TTC549 (cell line): ENCODE measurements at regions not wholly inside any gene's neighbourhood (a gene's known extent, or its start where the extent isn't known, plus 50 kb on each side); places are given as distances from the start of the nearest gene placed in this dataset.

ENCODE experiments used
- FAIRE-seq: peaks from 2 replicates; lab custom pipeline; 2012; peaks lifted over from hg19 to GRCh38; lab: Jason Lieb, UNC

DNA sequence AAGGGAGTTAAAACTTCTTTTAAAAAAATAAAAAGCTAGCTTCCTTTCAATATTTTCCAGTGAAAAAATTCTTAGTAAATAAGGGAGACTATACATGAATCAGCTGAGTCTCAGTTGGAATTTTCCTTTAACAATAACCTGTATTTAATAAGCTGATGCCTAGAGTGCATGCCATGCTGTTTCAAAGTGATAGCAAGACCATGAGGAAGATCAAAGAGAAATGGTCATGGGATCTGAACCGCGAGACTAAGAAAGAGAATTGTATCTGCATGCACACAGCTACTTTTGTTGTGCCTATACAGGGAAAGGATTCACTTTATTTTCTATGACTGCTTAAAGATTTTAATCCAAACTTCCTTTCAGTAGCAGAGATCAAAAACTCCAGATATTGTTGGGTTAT lies 2217.0 kb downstream of the MAT2B start:
- FAIRE-seq, result no peak

DNA sequence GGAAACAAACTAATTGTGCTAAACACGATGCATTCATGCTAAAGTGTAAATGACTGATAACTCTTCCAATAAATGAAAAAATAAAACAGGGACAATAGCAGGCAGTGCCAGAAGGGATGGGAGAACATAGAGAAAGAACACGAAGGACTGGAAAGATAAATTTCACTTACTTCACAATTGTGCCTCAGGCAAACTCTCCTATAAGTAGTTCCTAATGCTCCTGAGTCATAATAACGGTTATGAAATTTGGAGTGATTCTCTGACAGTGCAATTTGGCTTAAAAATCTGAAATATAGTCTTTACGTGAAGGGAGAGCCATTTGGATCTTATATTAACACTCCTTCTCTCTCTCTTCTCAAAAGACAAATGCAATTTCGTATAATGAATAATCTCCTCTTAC lies 2218.5 kb downstream of the MAT2B start:
- FAIRE-seq, result no peak

GRCh38 chr5:165728425-165728824 lies 2223.0 kb downstream of the MAT2B start:
- no peak for FAIRE-seq

DNA sequence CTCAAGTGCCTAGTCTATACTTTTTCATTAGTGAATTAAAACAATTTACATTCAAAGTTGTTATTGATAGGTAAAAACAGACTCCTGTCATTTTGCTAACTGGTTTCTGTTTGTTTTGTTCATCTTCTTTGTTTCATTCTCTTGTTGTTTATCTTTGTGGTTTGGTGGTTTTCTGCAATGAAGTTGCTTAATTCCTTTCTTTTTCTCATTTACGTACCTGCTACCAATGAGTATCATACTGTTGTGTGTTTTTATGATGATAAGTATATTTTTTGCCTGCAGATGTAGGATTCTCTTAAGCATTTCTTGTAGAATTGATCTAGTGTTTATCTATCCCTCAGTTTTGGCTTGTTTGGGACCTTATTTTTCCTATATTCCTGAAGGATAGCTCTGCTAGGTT lies 2230.0 kb downstream of the MAT2B start:
- FAIRE-seq, result no peak

DNA sequence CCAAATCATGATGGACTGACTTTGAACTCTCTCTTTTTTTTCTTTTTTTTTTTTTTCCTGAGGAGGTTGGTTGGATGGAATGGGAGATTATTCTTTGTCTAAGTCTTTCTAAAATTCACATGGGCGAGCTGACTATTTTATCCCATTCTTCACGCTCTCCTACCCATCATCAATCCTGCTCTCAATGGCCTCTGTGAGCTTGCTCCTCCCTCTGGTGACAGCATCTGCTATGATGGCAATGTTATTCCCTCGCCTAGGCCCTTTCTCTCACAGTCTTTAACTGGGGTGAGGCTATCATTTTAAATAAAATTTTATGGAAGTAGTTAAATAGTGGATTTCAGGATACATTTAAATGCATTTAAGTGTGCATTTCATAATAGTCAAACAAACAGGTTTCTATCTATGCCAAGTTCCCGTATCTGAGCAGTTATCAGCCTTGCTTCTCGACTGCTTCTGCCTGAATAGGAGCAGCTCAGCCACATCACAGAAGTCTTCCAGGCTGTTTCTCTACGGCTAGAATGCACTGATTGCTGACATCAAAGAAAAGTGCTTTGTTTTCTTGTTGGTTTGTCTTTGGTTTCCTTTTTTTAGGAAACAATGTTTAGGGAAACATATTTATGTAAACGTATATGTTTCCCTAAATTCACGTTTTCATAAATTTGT lies 2233.8 kb downstream of the MAT2B start:
- no peak for FAIRE-seq

DNA sequence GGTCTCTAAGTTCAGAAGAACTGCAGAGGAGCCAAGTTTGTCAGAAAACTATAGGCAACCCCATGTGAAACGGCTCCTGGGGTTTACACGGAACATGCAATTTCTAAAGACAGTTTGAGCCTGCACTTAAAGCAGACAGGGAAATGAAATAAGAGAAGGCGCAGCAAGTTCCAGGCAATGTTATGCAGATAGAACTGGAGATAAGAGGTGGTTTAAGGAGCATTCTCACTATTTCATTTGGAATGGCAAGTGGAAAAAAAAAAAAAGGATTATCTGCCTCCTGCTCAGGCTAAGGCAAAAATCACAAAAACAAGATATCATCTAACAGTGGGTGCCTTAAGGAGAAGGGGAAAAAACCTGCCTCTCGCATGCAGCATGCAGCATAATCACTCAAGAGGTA lies 2252.4 kb downstream of the MAT2B start:
- no peak for FAIRE-seq

GRCh38 chr5:165775111-165775510 lies 2269.7 kb downstream of the MAT2B start:
- FAIRE-seq, result no peak

DNA sequence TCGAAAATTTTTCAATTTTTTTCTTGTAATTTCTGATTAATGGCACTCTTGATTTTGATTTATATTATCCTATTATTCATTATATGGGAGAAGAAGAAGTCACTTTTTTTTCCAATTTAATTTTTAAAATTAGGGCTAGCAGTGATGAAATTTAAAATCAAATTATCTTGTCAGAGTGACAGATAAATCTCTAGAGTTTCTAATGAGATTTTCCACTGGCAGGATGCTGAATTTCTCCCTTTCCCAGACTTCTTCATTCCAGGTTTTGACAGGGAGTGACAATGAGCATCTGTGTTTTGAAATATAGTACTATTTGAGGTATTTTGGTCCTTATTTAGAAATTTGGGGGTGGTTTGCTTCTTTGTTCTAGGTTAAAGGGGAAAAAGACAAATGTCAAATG lies 2274.1 kb downstream of the MAT2B start:
- no peak for FAIRE-seq

GRCh38 chr5:165780901-165781300 lies 2275.5 kb downstream of the MAT2B start:
- FAIRE-seq, result no peak

- no peak for FAIRE-seq
Observed at GRCh38 chr5:165781738-165782137, 2276.3 kb downstream of the MAT2B start.

GRCh38 chr5:165783024-165783423 lies 2277.6 kb downstream of the MAT2B start:
- FAIRE-seq, result no peak

DNA sequence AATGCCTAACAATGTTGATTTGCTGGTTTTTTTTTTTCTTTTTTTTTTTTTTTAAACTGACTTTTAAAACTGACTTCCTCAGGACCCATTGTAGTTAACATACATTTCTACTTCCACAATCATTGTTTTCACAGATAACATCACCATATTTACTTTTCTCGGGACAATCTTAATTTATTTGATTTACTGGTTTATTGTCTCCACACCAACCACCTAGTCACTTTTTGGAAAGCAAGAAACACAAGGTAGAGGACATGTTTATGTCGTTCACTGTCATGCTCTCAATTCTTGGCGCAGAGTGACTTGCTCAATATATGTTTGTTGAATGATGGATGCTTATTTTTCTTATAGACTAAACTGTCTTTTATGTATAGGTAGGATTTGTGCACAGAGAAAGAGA lies 2280.7 kb downstream of the MAT2B start:
- no peak for FAIRE-seq

GRCh38 chr5:165795073-165795472 lies 2289.7 kb downstream of the MAT2B start:
- FAIRE-seq, result no peak

- no peak for FAIRE-seq
Observed at GRCh38 chr5:165805756-165806155, 2300.3 kb downstream of the MAT2B start.

- no peak for FAIRE-seq
Observed at GRCh38 chr5:165808335-165808734, 2302.9 kb downstream of the MAT2B start.

DNA sequence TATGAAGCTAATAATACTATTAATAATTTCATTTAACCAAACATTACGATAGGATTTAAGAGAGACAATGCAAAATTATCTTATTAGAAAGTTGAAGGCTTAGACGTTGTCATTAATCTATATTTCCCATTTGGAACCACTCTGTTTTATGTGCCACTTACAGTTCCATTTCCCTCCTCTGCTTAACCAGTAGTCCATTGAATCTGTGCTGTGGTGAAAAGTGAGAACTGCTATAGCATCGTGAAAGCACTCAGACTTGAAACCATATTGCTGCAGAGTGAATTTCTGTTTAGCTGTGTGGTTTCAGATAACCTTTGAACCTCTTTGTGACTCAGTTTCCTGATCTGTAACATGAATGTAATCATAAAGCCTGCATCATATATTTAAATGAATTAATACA lies 2304.5 kb downstream of the MAT2B start:
- FAIRE-seq, result no peak

- FAIRE-seq, result no peak
Observed at GRCh38 chr5:165829504-165829903, 2324.1 kb downstream of the MAT2B start.

DNA sequence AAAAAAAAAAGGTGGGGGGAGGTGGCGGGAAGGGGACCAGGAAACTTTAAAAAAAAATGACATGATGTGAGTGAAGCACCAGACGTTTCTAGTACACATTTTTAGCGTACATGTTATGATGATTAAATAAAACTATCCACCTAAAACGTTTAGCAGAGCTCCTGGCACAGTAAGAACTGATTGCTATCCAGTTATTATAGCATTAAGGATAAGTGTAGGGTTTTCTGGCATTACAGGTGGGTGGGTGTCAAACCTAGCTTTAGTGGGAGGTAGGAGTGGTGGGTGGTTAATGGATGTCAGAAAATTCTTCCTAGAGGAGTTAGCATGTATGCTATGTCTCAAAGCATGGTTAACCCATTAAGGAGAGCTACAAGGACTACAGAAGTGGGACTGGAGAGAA lies 2329.5 kb downstream of the MAT2B start:
- no peak for FAIRE-seq

GRCh38 chr5:165836046-165836445 lies 2330.6 kb downstream of the MAT2B start:
- no peak for FAIRE-seq

- FAIRE-seq, result no peak
Observed at GRCh38 chr5:165837286-165837685, 2331.9 kb downstream of the MAT2B start.

GRCh38 chr5:165844571-165844970 lies 2339.2 kb downstream of the MAT2B start:
- no peak for FAIRE-seq

DNA sequence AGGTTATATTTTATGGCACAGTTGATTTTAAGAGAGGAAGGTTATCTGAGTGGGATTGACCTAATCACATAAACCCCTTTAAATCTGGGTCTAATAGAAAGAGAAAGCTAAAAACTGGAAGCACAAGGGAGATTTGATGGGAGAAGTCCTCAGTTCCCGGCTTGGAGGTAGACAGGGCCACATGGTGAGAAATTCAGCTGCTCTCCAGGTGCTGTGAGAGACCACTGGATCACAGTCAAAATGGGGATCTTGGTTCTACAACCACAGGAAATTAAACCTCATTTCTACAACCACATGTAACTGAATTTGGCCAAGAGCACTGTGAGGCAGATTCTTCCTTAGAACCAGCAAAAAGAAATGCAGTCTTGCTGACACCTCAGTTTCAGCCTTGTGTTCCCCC lies 2352.7 kb downstream of the MAT2B start:
- FAIRE-seq, result no peak

DNA sequence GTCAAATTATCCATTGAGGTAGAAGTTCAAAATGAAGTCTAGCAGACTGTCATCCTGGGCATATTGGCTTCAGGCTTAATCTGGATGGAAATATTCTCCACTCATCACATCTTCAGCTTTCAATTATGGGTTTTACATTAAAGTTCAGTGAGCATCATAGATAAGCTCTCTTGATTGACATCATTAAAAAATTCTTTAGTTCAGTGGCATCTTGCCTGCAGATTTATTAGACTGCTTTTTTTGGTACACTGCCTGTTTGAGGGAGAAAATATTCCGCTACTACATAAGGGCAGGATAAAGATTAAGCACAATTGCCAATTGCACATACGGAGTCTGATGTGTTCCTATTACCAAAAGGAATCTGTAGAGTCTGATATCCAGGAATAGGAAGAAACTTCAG lies 2353.8 kb downstream of the MAT2B start:
- no peak for FAIRE-seq

DNA sequence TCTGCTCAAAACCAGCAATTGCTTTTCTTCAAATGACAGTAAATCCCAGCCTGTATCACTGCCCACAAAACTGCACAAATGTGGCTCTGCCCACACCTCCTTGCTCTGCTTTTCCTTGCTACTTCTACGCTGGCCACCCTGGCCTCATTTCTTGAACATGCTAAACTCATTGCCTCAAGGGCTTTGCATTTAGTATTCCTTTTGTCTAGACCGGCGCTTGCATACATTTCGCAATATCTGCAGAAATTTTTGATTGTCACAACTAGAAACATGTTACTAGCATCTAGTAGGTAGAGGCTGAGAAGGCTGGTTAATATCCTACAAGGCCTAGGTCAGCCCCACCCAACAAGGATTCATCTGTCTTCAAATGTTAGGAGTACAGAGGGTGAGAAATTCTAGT lies 2357.8 kb downstream of the MAT2B start:
- no peak for FAIRE-seq

GRCh38 chr5:165871291-165871690 lies 2365.9 kb downstream of the MAT2B start:
- no peak for FAIRE-seq
